ENCODE measurements at regions not wholly inside any gene's neighbourhood (a gene's known extent, or its start where the extent isn't known, plus 50 kb on each side); places are given as distances from the start of the nearest gene placed in this dataset.

DNA sequence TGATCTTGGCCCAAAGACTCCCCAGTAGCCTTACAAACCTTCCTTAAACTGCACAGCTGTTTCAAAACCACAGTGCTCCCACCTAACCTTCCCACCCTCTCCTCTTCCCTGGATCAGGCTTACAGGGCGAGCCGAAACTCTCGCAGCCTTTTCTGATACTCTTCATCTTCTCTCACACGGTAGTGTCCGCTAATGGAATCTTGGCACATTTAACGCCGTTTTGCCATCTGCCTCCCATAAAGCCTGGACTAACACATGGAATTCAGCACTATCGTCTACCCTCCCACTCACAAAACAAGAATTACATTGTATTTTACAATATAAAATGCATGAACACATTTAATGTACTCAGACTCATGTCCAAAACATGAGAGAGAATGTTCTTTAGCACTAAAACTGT is 135.9 kb downstream of the RAP2A start:
- FAIRE-seq = no peak
- H3K4me1 ChIP-seq = peaks cover 7% of the 10 kb centered on the region; the same call in 1 of the 3 replicates
- no peak for DNase-seq (ENCODE audit: low read depth in 1 of 2, low spot score in 1 of 2)
- POLR2A ChIA-PET = no interaction called here
- ATAC-seq = no peak
- H3K4me2 ChIP-seq = no peak overlapping the region
- 92% methylated on average over 8 of the region's 8 CpGs for WGBS (ENCODE audit: missing lambda C conversion rate)
- no peaks in the 10 kb centered on the region for H3K9me3 ChIP-seq
- TF ChIP-seq RFX5 (IDR thresholded peaks at IDR 0.05) (no peak), CBX8 (IDR thresholded peaks at IDR 0.05) (no peak), TFCP2L1 (CRISPR knock-in tag; IDR thresholded peaks at IDR 0.05) (no peak), EHF (CRISPR knock-in tag; IDR thresholded peaks at IDR 0.05) (no peak), TP53 (CRISPR knock-in tag; IDR thresholded peaks at IDR 0.05) (no peak), NFE2L2 (conservative IDR thresholded peaks at IDR 0.05; ENCODE audit: low read length) (no peak), JUN (IDR thresholded peaks at IDR 0.05) (no peak), HOXB13 (CRISPR knock-in tag; IDR thresholded peaks at IDR 0.05; ENCODE audit: low read depth) (no peak), SMC3 (IDR thresholded peaks at IDR 0.05) (no peak), ESRRA (IDR thresholded peaks at IDR 0.05; ENCODE audit: borderline replicate concordance, low read length) (no peak), MYC (IDR thresholded peaks at IDR 0.05; ENCODE audit: borderline replicate concordance, low read length) (no peak), CHD4 (IDR thresholded peaks at IDR 0.05; ENCODE audit: borderline replicate concordance) (no peak)
- TF ChIP-seq, protein P1, sequence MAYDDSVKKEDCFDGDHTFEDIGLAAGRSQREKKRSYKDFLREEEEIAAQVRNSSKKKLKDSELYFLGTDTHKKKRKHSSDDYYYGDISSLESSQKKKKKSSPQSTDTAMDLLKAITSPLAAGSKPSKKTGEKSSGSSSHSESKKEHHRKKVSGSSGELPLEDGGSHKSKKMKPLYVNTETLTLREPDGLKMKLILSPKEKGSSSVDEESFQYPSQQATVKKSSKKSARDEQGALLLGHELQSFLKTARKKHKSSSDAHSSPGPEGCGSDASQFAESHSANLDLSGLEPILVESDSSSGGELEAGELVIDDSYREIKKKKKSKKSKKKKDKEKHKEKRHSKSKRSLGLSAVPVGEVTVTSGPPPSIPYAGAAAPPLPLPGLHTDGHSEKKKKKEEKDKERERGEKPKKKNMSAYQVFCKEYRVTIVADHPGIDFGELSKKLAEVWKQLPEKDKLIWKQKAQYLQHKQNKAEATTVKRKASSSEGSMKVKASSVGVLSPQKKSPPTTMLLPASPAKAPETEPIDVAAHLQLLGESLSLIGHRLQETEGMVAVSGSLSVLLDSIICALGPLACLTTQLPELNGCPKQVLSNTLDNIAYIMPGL (CRISPR knock-in tag; IDR thresholded peaks at IDR 0.05; ENCODE audit: borderline replicate concordance) = no peak
- TF ChIP-seq, protein P2, sequence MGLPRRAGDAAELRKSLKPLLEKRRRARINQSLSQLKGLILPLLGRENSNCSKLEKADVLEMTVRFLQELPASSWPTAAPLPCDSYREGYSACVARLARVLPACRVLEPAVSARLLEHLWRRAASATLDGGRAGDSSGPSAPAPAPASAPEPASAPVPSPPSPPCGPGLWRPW (IDR thresholded peaks at IDR 0.05) = no peak
- TF ChIP-seq, protein P3, sequence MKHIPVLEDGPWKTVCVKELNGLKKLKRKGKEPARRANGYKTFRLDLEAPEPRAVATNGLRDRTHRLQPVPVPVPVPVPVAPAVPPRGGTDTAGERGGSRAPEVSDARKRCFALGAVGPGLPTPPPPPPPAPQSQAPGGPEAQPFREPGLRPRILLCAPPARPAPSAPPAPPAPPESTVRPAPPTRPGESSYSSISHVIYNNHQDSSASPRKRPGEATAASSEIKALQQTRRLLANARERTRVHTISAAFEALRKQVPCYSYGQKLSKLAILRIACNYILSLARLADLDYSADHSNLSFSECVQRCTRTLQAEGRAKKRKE (CRISPR knock-in tag; IDR thresholded peaks at IDR 0.05; ENCODE audit: low read depth) = no peak
- TF ChIP-seq, protein P4, sequence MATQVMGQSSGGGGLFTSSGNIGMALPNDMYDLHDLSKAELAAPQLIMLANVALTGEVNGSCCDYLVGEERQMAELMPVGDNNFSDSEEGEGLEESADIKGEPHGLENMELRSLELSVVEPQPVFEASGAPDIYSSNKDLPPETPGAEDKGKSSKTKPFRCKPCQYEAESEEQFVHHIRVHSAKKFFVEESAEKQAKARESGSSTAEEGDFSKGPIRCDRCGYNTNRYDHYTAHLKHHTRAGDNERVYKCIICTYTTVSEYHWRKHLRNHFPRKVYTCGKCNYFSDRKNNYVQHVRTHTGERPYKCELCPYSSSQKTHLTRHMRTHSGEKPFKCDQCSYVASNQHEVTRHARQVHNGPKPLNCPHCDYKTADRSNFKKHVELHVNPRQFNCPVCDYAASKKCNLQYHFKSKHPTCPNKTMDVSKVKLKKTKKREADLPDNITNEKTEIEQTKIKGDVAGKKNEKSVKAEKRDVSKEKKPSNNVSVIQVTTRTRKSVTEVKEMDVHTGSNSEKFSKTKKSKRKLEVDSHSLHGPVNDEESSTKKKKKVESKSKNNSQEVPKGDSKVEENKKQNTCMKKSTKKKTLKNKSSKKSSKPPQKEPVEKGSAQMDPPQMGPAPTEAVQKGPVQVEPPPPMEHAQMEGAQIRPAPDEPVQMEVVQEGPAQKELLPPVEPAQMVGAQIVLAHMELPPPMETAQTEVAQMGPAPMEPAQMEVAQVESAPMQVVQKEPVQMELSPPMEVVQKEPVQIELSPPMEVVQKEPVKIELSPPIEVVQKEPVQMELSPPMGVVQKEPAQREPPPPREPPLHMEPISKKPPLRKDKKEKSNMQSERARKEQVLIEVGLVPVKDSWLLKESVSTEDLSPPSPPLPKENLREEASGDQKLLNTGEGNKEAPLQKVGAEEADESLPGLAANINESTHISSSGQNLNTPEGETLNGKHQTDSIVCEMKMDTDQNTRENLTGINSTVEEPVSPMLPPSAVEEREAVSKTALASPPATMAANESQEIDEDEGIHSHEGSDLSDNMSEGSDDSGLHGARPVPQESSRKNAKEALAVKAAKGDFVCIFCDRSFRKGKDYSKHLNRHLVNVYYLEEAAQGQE (IDR thresholded peaks at IDR 0.05) = no peak
- TF ChIP-seq, protein P5, sequence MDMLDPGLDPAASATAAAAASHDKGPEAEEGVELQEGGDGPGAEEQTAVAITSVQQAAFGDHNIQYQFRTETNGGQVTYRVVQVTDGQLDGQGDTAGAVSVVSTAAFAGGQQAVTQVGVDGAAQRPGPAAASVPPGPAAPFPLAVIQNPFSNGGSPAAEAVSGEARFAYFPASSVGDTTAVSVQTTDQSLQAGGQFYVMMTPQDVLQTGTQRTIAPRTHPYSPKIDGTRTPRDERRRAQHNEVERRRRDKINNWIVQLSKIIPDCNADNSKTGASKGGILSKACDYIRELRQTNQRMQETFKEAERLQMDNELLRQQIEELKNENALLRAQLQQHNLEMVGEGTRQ (IDR thresholded peaks at IDR 0.05) = no peak
- H3K4me3 ChIP-seq = no peak overlapping the region
- H3K27ac ChIP-seq = no peak overlapping the region
- CTCF ChIA-PET = no interaction called here

DNA sequence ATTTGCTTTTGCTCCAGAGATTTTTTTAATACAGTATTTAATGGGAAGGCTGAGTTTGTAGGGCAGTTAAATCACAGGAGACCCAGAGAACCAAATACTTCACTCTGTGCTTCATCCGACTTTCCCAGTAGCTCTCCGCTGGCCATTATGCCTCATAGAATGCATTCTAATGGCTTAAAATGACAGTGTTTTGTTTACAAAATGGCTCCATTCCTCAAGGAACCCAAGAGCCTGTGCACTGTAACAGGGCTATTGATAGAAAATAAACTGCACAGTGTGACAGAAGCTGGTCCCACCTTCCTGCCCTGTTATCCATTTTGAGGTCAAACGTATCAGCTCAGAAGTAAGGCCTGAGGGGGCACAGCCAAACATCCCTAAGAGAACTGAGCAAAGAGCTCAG is 136.5 kb downstream of the RAP2A start:
- H3K4me1 ChIP-seq = peaks cover 7% of the 10 kb centered on the region; the same call in 1 of the 3 replicates
- H3K4me3 ChIP-seq = no peak overlapping the region
- ChIA-PET POLR2A (no interaction called here), CTCF (no interaction called here)
- no peak overlapping the region for H3K4me2 ChIP-seq
- TF ChIP-seq NPAS2 (CRISPR knock-in tag; IDR thresholded peaks at IDR 0.05; ENCODE audit: borderline replicate concordance) (no peak), HOXB5 (CRISPR knock-in tag; IDR thresholded peaks at IDR 0.05) (no peak), NR3C1 (IDR thresholded peaks at IDR 0.05) (no peak), FOXS1 (CRISPR knock-in tag; IDR thresholded peaks at IDR 0.05) (no peak), GATA3 (IDR thresholded peaks at IDR 0.05; ENCODE audit: borderline replicate concordance) (no peak), BHLHE40 (IDR thresholded peaks at IDR 0.05; ENCODE audit: low read depth, low read length) (no peak), ESRRA (IDR thresholded peaks at IDR 0.05; ENCODE audit: borderline replicate concordance, low read length) (no peak), HOXA7 (CRISPR knock-in tag; IDR thresholded peaks at IDR 0.05) (no peak)
- TF ChIP-seq, protein P3 (CRISPR knock-in tag; IDR thresholded peaks at IDR 0.05; ENCODE audit: low read depth) = no peak
- TF ChIP-seq, protein P4 (IDR thresholded peaks at IDR 0.05) = no peak
- no peak for FAIRE-seq
- H3K27ac ChIP-seq = no peak overlapping the region
- WGBS (ENCODE audit: missing lambda C conversion rate) = 58% methylated on average over 3 of the region's 3 CpGs
- no peak for DNase-seq (ENCODE audit: low read depth in 1 of 2, low spot score in 1 of 2)
- ATAC-seq = no peak
- H3K9me3 ChIP-seq = no peaks in the 10 kb centered on the region

Measured in A549 (cell line).